Uterus (tissue), 2 donors: ENCODE measurements at regions not wholly inside any gene's neighbourhood (a gene's known extent, or its start where the extent isn't known, plus 50 kb on each side); places are given as distances from the start of the nearest gene placed in this dataset.

ENCODE experiments used
- CTCF ChIP-seq, 4 experiments: fragments of 200-600 bp in 2 of 4; fragments of 450-650 bp in 2 of 4; sonication (generic) in 2 of 4; IDR thresholded peaks; one replicate each; pipeline ENCODE4 v1.5.1; 2016 to 2019; ENCODE audit warnings: antibody characterized with exemption in 4 of 4, mild to moderate bottlenecking in 2 of 4, moderate library complexity in 1 of 4
- POLR2A ChIP-seq, 2 donors: fragments of 450-650 bp; IDR thresholded peaks; one replicate each; pipeline ENCODE4 v1.6.1; 2016; ENCODE audit warnings: antibody characterized with exemption in 2 of 2, mild to moderate bottlenecking in 1 of 2, moderate library complexity in 1 of 2

GRCh38 chr2:57890464-57890863 lies 156.1 kb upstream of the VRK2 start:
- TF ChIP-seq CTCF (IDR thresholded peaks at IDR 0.05): no peak
- TF ChIP-seq POLR2A (IDR thresholded peaks at IDR 0.05): no peak
